B cell (primary cell): ENCODE measurements at regions not wholly inside any gene's neighbourhood (a gene's known extent, or its start where the extent isn't known, plus 50 kb on each side); places are given as distances from the start of the nearest gene placed in this dataset.

Source experiments
- ATAC-seq: fragments of 200-7000 bp; cut with Tn5 transposase; one replicate; pipeline ENCODE4 v1.10.0; 2021; ENCODE audit warnings: low read depth, mild to moderate bottlenecking, moderate number of reproducible peaks, moderate library complexity
- CTCF ChIA-PET: fragments of 350-600 bp; sonication (Branson Sonifier 250); formaldehyde crosslinking; loops from one replicate; lab custom pipeline; 2021; ENCODE audit warnings: antibody characterized with exemption, inconsistent platforms; lab: Charles Lee
- POLR2A ChIA-PET: fragments of 350-600 bp; sonication (Branson Sonifier 250); formaldehyde crosslinking; loops from one replicate; lab custom pipeline; 2021; ENCODE audit warnings: antibody characterized with exemption; lab: Charles Lee
- DNase-seq: peaks from one replicate; pipeline ENCODE4 v3.0.0; 2013
- H2AFZ ChIP-seq: 2 replicates; pipeline ENCODE4 v1.6.1; 2012; ENCODE audit warnings: mild to moderate bottlenecking, low read depth, low read length; ENCODE audit not compliant: insufficient read depth, poor library complexity, severe bottlenecking
- H3K27ac ChIP-seq, 2 donors: 1 replicate in 1 of 2; 2 replicates in 1 of 2; pipeline ENCODE4 v1.5.1; 2012 to 2013; ENCODE audit warnings: low read length in 2 of 2, mild to moderate bottlenecking in 2 of 2, moderate library complexity in 1 of 2
- H3K27me3 ChIP-seq, 4 experiments: fragments of 200-600 bp in 1 of 4; sonication (generic) in 1 of 4; replicated peaks in 1 of 4; 1 replicate in 2 of 4; 2 replicates in 2 of 4; pipeline versions ENCODE4 v1.6.1 to v1.7.0; 2013 to 2016; ENCODE audit warnings: low read length in 3 of 4, mild to moderate bottlenecking in 2 of 4, mixed read lengths in 1 of 4, moderate library complexity in 1 of 4; ENCODE audit not compliant: insufficient read depth in 4 of 4, control insufficient read depth in 3 of 4; ENCODE audit errors: control extremely low read depth in 1 of 4
- H3K36me3 ChIP-seq, 2 experiments: replicated peaks in 1 of 2; 1 replicate in 1 of 2; 2 replicates in 1 of 2; pipeline versions ENCODE4 v1.6.1 to v1.7.1; 2013; ENCODE audit warnings: low read length in 1 of 2; ENCODE audit not compliant: insufficient read depth in 2 of 2, control insufficient read depth in 1 of 2; ENCODE audit errors: control extremely low read depth in 1 of 2, extremely low read depth in 1 of 2
- H3K4me1 ChIP-seq, 2 donors: fragments of 200-600 bp in 1 of 2; sonication (generic) in 1 of 2; 1 replicate in 1 of 2; 2 replicates in 1 of 2; pipeline versions ENCODE4 v1.5.1 to v1.6.1; 2013 to 2017; ENCODE audit warnings: low read length in 2 of 2; ENCODE audit not compliant: control insufficient read depth in 2 of 2, insufficient read depth in 2 of 2
- H3K4me2 ChIP-seq: replicated peaks from 2 replicates; pipeline ENCODE3; 2012; ENCODE audit warnings: mild to moderate bottlenecking, low read depth, low read length; ENCODE audit not compliant: poor library complexity, severe bottlenecking
- H3K4me3 ChIP-seq, 5 experiments: fragments of 200-600 bp in 1 of 5; sonication (generic) in 1 of 5; 1 replicate in 3 of 5; 2 replicates in 2 of 5; pipeline versions ENCODE4 v1.5.1 to v1.7.0; 2011 to 2016; ENCODE audit warnings: low read length in 4 of 5, mild to moderate bottlenecking in 4 of 5, low read depth in 2 of 5, control low read depth in 1 of 5, moderate library complexity in 1 of 5; ENCODE audit not compliant: insufficient read depth in 1 of 5; ENCODE audit errors: control extremely low read depth in 1 of 5, extremely low read depth in 1 of 5
- H3K79me2 ChIP-seq: fragments of 200-600 bp; sonication (generic); one replicate; pipeline ENCODE4 v1.6.0; 2016; ENCODE audit warnings: low read length; ENCODE audit not compliant: control insufficient read depth, insufficient read depth
- H3K9ac ChIP-seq: fragments of 200-600 bp; sonication (generic); 2 replicates; pipeline ENCODE4 v1.6.1; 2017; ENCODE audit warnings: mild to moderate bottlenecking, low read length, moderate library complexity
- H3K9me3 ChIP-seq, 3 donors: one replicate each; pipeline versions ENCODE4 v1.6.1 to v1.7.1; 2013; ENCODE audit warnings: low read length in 2 of 3; ENCODE audit not compliant: control insufficient read depth in 2 of 3, insufficient read depth in 1 of 3; ENCODE audit errors: control extremely low read depth in 1 of 3
- H4K20me1 ChIP-seq: 2 replicates; pipeline ENCODE4 v1.6.0; 2012; ENCODE audit warnings: mild to moderate bottlenecking, low read length; ENCODE audit not compliant: insufficient read depth, control insufficient read depth, poor library complexity, severe bottlenecking
- H3K27ac Mint-ChIP-seq: one replicate; pipeline ENCODE4 v1.8.0; 2021; ENCODE audit warnings: mixed read lengths
- H3K27me3 Mint-ChIP-seq: one replicate; pipeline ENCODE4 v1.8.0; 2021; ENCODE audit warnings: mixed read lengths
- H3K4me1 Mint-ChIP-seq: one replicate; pipeline ENCODE4 v1.8.0; 2021; ENCODE audit warnings: mixed read lengths
- H3K4me3 Mint-ChIP-seq: one replicate; pipeline ENCODE4 v1.8.0; 2021; ENCODE audit warnings: mixed read lengths
- H3K9me3 Mint-ChIP-seq: one replicate; pipeline ENCODE4 v1.8.0; 2022; ENCODE audit warnings: mixed read lengths; ENCODE audit not compliant: insufficient read depth
- CTCF ChIP-seq: fragments of 200-600 bp; IDR thresholded peaks from one replicate; pipeline ENCODE4 v1.8.0; 2022; ENCODE audit warnings: antibody characterized with exemption, mild to moderate bottlenecking
- EZH2 ChIP-seq: IDR thresholded peaks from 2 replicates; pipeline ENCODE4 v1.6.1; 2012; ENCODE audit warnings: borderline replicate concordance, low read depth, mild to moderate bottlenecking, moderate library complexity, low read length; ENCODE audit not compliant: insufficient read depth, poor library complexity, severe bottlenecking
- WGBS: methylation state at CpG from one replicate; pipeline ENCODE4 v1.1.5; 2013; ENCODE audit warnings: missing lambda C conversion rate; ENCODE audit not compliant: insufficient coverage; 5-methylcytosine and 5-hydroxymethylcytosine counted together
- intact Hi-C: fragments of 100-400 bp; cut with micrococcal nuclease; formaldehyde crosslinking; loops from one replicate; pipeline ENCODE4 v1.10.0; 2022

- Histone ChIP-seq H3K9me3 (no peaks in the 10 kb centered on the region), H2AFZ (no peak overlapping the region), H4K20me1 (no peaks in the 10 kb centered on the region), H3K27ac (no peak overlapping the region), H3K4me2 (no peak overlapping the region), H3K27me3 (no peaks in the 10 kb centered on the region), H3K4me3 (no peak overlapping the region), H3K36me3 (no peaks in the 10 kb centered on the region), H3K9ac (no peak overlapping the region), H3K79me2 (no peaks in the 10 kb centered on the region), H3K4me1 (no peaks in the 10 kb centered on the region)
- DNase-seq = no peak
- H3K27me3 Mint-ChIP-seq = no peaks in the 10 kb centered on the region
- no peak overlapping the region for H3K27ac Mint-ChIP-seq
- ChIA-PET CTCF (no interaction called here), POLR2A (no interaction called here)
- ATAC-seq = no peak
- no peaks in the 10 kb centered on the region for H3K4me1 Mint-ChIP-seq
- no peaks in the 10 kb centered on the region for H3K9me3 Mint-ChIP-seq
- intact Hi-C loops = no loop called here
- 73% methylated on average over 3 of the region's 3 CpGs for WGBS
- no peak for TF ChIP-seq EZH2
- TF ChIP-seq CTCF = no peak
- H3K4me3 Mint-ChIP-seq = no peak overlapping the region
These were observed 419.8 kb upstream of the NFIA start for GRCh38 chr1:60662486-60663044.

- no peak overlapping the region for H3K9ac ChIP-seq
- Mint-ChIP-seq H3K4me1 (no peaks in the 10 kb centered on the region), H3K9me3 (peaks cover 2% of the 10 kb centered on the region), H3K27ac (no peak overlapping the region), H3K4me3 (no peak overlapping the region), H3K27me3 (no peaks in the 10 kb centered on the region)
- H3K79me2 ChIP-seq = no peaks in the 10 kb centered on the region
- no peak overlapping the region for H3K4me2 ChIP-seq
- no peak overlapping the region for H2AFZ ChIP-seq
- no peaks in the 10 kb centered on the region for H3K9me3 ChIP-seq
- H3K27me3 ChIP-seq = no peaks in the 10 kb centered on the region
- intact Hi-C loops = no loop called here
- TF ChIP-seq EZH2 = no peak
- no peak for TF ChIP-seq CTCF
- no peaks in the 10 kb centered on the region for H3K36me3 ChIP-seq
- DNase-seq (no peak), ATAC-seq (no peak)
- H4K20me1 ChIP-seq = no peaks in the 10 kb centered on the region
- WGBS = 38% methylated on average over 3 of the region's 4 CpGs
- H3K4me1 ChIP-seq = no peaks in the 10 kb centered on the region
- no peak overlapping the region for H3K4me3 ChIP-seq
- ChIA-PET POLR2A (no interaction called here), CTCF (no interaction called here)
- H3K27ac ChIP-seq = no peak overlapping the region
These were observed 424.4 kb upstream of the NFIA start for GRCh38 chr1:60657926-60658325.
